ENCODE measurements at regions not wholly inside any gene's neighbourhood (a gene's known extent, or its start where the extent isn't known, plus 50 kb on each side); places are given as distances from the start of the nearest gene placed in this dataset.

DNA sequence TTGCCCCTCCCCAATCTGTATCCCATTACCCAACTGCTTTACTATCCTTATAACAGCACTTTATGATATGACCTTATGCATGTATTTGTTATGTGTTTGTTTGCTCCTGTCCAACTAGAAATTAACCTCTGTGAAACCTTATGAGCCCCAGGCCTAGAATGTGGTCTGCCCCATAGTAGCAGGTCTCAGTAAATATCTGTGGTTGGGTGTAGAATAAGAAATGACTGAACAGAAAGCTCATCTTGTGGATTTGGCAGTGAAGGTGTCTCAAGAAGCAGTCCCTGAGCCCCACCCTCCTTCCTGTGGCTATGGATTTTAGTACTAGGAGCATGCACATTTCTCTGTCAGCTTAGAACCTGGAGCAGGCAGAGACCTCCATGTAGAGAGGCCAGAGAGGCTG is 229.0 kb upstream of the LCORL start:
- Histone ChIP-seq H4K20me1 (ENCODE audit: control insufficient read depth, insufficient read depth) (no peaks in the 10 kb centered on the region), H2AFZ (ENCODE audit: control insufficient read depth, low read depth, low read length) (no peak overlapping the region), H3K27ac (ENCODE audit: control insufficient read depth, insufficient read depth) (no peak overlapping the region), H3K4me2 (ENCODE audit: control insufficient read depth, insufficient read depth) (no peak overlapping the region), H3K9me3 (replicated peaks; ENCODE audit: control insufficient read depth, insufficient read depth, low read length) (no peaks in the 10 kb centered on the region), H3K79me2 (ENCODE audit: control insufficient read depth, insufficient read depth, low read length) (no peaks in the 10 kb centered on the region), H3K36me3 (ENCODE audit: control insufficient read depth in 2 of 2, insufficient read depth in 2 of 2, low read length in 1 of 2) (no peaks in the 10 kb centered on the region), H3K4me1 (ENCODE audit: control insufficient read depth, insufficient read depth, low read length) (no peaks in the 10 kb centered on the region), H3K27me3 (replicated peaks in 1 of 2; ENCODE audit: control insufficient read depth in 2 of 2, insufficient read depth in 2 of 2, low read length in 1 of 2) (no peaks in the 10 kb centered on the region), H3K9ac (ENCODE audit: control insufficient read depth, insufficient read depth, low read length) (no peak overlapping the region), H3K4me3 (no peak overlapping the region)
- in situ Hi-C loops (cut with MboI) = no loop called here
- CTCF ChIA-PET = interaction anchor here (0.6 kb wide), 1 partner anchor 210 kb away, joined by 3 read pairs; no protein-coding TSS in a partner anchor
- intact Hi-C loops (cut with micrococcal nuclease; ENCODE audit: unreplicated experiment) = no loop called here
- DNase-seq (ENCODE audit: low read depth, low spot score) = no peak
- FAIRE-seq = no peak
- RAD21 ChIA-PET (ENCODE audit: unreplicated experiment) = no interaction called here
- SMC1A ChIA-PET (ENCODE audit: uncharacterized antibody, unreplicated experiment) = interaction anchor here (1.2 kb wide), 1 partner anchor 35 kb away, joined by 3 read pairs; no protein-coding TSS in a partner anchor
- no TSS peak for BruUV-seq (replicated peaks)
- POLR2A ChIA-PET = no interaction called here
- TF ChIP-seq SKIL (IDR thresholded peaks at IDR 0.05; ENCODE audit: low read depth, poor library complexity, severe bottlenecking) = no peak
- no peak for TF ChIP-seq ESRRA (IDR thresholded peaks at IDR 0.05; ENCODE audit: low read length)
- peak; percentile 45; the same call in 1 of the 2 replicates for TF ChIP-seq RUNX3 (IDR thresholded peaks at IDR 0.05; ENCODE audit: low read length)
- ATAC-seq = no peak

GRCh38 chr4:18248611-18249010 is 227.1 kb upstream of the LCORL start:
- DNase-seq (ENCODE audit: low read depth, low spot score) (no peak), FAIRE-seq (no peak), ATAC-seq (no peak)
- BruUV-seq (replicated peaks) = no TSS peak
- Histone ChIP-seq H3K4me2 (ENCODE audit: control insufficient read depth, insufficient read depth) (no peak overlapping the region), H3K4me3 (no peak overlapping the region), H3K36me3 (ENCODE audit: control insufficient read depth in 2 of 2, insufficient read depth in 2 of 2, low read length in 1 of 2) (no peaks in the 10 kb centered on the region), H2AFZ (ENCODE audit: control insufficient read depth, low read depth, low read length) (no peak overlapping the region), H4K20me1 (ENCODE audit: control insufficient read depth, insufficient read depth) (no peaks in the 10 kb centered on the region), H3K4me1 (ENCODE audit: control insufficient read depth, insufficient read depth, low read length) (no peaks in the 10 kb centered on the region), H3K27ac (ENCODE audit: control insufficient read depth, insufficient read depth) (no peak overlapping the region), H3K9me3 (replicated peaks; ENCODE audit: control insufficient read depth, insufficient read depth, low read length) (no peaks in the 10 kb centered on the region), H3K27me3 (replicated peaks in 1 of 2; ENCODE audit: control insufficient read depth in 2 of 2, insufficient read depth in 2 of 2, low read length in 1 of 2) (no peaks in the 10 kb centered on the region), H3K9ac (ENCODE audit: control insufficient read depth, insufficient read depth, low read length) (no peak overlapping the region), H3K79me2 (ENCODE audit: control insufficient read depth, insufficient read depth, low read length) (no peaks in the 10 kb centered on the region)
- 41% methylated on average over 2 of the region's 2 CpGs for WGBS (ENCODE audit: insufficient coverage, insufficient replicate concordance, low lambda C conversion rate, missing lambda C conversion rate)
- CTCF ChIA-PET = no interaction called here
- in situ Hi-C loops (cut with MboI) (no loop called here), intact Hi-C loops (cut with micrococcal nuclease; ENCODE audit: unreplicated experiment) (no loop called here)
- RAD21 ChIA-PET (ENCODE audit: unreplicated experiment) = no interaction called here
- TF ChIP-seq RB1 (IDR thresholded peaks at IDR 0.05; ENCODE audit: borderline replicate concordance) (no peak), SKIL (IDR thresholded peaks at IDR 0.05; ENCODE audit: low read depth, poor library complexity, severe bottlenecking) (no peak), ZNF24 (IDR thresholded peaks at IDR 0.05) (no peak), MEF2B (IDR thresholded peaks at IDR 0.05; ENCODE audit: partially characterized antibody, poor library complexity, severe bottlenecking) (no peak), RFX5 (IDR thresholded peaks at IDR 0.05; ENCODE audit: low read depth, low read length) (no peak)
- SMC1A ChIA-PET (ENCODE audit: uncharacterized antibody, unreplicated experiment) = no interaction called here
- POLR2A ChIA-PET = no interaction called here

Data from GM12878 (cell line).